ENCODE measurements at regions not wholly inside any gene's neighbourhood (a gene's known extent, or its start where the extent isn't known, plus 50 kb on each side); places are given as distances from the start of the nearest gene placed in this dataset.

GRCh38 chr12:104902125-104902524 lies 56.0 kb downstream of the SLC41A2 start:
- TF ChIP-seq POLR2AphosphoS5 (IDR thresholded peaks at IDR 0.05; ENCODE audit: insufficient read depth in 1 of 2, low read depth in 1 of 2) (no peak), CTCF (IDR thresholded peaks at IDR 0.05) (no peak), POLR2A (IDR thresholded peaks at IDR 0.05) (no peak)
